ENCODE measurements at regions not wholly inside any gene's neighbourhood (a gene's known extent, or its start where the extent isn't known, plus 50 kb on each side); places are given as distances from the start of the nearest gene placed in this dataset.
A peak's percentile ranks its signal among the peaks of the same experiment; 100 is the strongest.

DNA sequence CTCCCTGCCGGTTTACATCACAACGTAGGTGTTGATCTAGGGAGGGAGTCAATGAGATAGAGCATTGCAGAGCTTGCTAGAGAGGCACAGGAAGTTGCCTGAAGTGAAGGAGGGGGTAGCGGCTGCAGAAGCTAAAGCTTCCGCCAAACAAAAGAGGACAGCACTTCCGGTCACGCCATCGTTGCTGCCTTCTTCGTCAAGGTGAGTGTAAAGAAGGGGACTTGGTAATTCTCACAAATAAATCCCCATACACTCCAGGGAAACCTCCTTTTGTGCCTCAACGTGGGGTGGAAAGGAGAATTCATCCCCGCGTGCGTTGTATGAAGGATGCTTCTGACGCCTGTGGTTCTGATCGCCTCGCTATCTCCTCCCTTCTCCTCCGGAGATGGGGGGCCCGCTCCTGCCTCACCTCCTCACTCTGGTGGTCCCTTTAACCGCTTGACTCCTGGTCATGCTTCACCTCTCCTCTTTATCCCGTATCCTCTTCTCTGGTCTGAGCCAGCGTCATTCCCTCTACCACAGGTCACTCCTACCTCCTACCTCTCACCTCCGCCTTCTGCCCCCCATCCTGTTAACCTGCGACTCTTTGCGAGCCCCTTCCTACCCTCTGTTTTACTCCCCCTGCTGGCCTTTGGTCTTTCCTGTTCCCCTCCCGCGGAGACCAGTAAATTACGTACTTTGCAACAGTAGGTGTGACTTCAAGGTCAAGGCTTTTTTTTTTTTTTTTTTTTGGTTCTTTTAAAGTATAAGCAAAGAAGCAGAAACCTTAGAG lies 59.9 kb downstream of the GSPT2 start:
- TF ChIP-seq, protein P1, sequence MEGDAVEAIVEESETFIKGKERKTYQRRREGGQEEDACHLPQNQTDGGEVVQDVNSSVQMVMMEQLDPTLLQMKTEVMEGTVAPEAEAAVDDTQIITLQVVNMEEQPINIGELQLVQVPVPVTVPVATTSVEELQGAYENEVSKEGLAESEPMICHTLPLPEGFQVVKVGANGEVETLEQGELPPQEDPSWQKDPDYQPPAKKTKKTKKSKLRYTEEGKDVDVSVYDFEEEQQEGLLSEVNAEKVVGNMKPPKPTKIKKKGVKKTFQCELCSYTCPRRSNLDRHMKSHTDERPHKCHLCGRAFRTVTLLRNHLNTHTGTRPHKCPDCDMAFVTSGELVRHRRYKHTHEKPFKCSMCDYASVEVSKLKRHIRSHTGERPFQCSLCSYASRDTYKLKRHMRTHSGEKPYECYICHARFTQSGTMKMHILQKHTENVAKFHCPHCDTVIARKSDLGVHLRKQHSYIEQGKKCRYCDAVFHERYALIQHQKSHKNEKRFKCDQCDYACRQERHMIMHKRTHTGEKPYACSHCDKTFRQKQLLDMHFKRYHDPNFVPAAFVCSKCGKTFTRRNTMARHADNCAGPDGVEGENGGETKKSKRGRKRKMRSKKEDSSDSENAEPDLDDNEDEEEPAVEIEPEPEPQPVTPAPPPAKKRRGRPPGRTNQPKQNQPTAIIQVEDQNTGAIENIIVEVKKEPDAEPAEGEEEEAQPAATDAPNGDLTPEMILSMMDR (conservative IDR thresholded peaks at IDR 0.05; ENCODE audit: low read depth, low read length) = peak; percentile 37; the same call in 1 of the 2 replicates
- TF ChIP-seq EZH2 (IDR thresholded peaks at IDR 0.05; ENCODE audit: low read length, unreplicated experiment) = no peak
- TF ChIP-seq EZH2phosphoT487 (IDR thresholded peaks at IDR 0.05; ENCODE audit: borderline replicate concordance, low read length) = no peak

All from PC-3 (cell line).